Urothelium cell line (cell line): ENCODE measurements at regions not wholly inside any gene's neighbourhood (a gene's known extent, or its start where the extent isn't known, plus 50 kb on each side); places are given as distances from the start of the nearest gene placed in this dataset.
"Not testable (repeated sequence)": the region's sequence is repeated elsewhere in the genome, so short reads cannot be mapped to it uniquely, and the experiment has no call there.

Experiments
- DNase-seq: peaks from one replicate; pipeline ENCODE4 v3.0.0; 2011; ENCODE audit warnings: low spot score, mixed read lengths
- FAIRE-seq: peaks from 2 replicates; lab custom pipeline; 2011; peaks lifted over from hg19 to GRCh38; lab: Jason Lieb, UNC

- no peak for FAIRE-seq
- DNase-seq: no peak
These were observed 510.4 kb downstream of the ZNF674 start for GRCh38 chrX:46034868-46035267.

DNA sequence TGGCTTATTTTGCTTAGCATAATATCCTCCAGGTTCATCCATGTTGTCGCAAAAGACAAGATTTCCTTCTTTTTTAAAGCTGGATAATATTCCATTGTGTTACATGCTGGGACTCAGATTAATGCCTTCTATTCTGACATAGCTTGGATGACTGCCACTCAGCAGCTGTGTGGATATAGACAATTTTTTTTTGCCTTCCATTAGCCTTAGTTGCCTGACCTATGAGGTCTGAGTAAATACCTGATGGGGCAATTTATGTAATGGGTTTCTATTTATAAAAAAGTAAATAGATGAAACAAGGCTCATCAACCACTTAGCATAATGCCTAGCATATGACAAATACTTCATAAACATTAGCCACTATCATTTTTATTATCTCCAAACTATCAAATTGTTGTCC, 515.4 kb downstream of the ZNF674 start:
- FAIRE-seq (no peak), DNase-seq (no peak)

- DNase-seq (no peak), FAIRE-seq (no peak)
These were observed 528.9 kb downstream of the ZNF674 start for GRCh38 chrX:46016296-46016695.

DNA sequence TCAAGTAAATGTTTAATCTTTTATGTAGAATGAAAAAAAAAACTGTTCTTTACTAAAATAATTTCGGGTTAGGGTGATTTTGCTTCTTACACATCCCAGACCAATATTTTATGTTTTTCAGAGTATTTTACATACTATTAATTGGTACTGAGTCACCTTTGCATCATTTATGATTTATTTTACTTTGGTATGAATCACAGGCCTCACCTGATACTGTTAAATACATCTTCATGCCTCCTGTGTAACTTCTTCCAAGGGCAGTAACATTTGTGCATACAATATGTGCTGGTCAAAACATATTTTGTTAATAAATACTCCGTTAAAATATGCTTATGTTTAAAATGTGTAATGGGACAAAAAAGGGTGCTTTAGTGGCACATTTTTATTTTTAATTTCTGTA, 529.6 kb downstream of the ZNF674 start:
- FAIRE-seq: no peak
- no peak for DNase-seq

GRCh38 chrX:45992402-45993123, 552.7 kb downstream of the ZNF674 start:
- no peak for DNase-seq
- FAIRE-seq: no peak

DNA sequence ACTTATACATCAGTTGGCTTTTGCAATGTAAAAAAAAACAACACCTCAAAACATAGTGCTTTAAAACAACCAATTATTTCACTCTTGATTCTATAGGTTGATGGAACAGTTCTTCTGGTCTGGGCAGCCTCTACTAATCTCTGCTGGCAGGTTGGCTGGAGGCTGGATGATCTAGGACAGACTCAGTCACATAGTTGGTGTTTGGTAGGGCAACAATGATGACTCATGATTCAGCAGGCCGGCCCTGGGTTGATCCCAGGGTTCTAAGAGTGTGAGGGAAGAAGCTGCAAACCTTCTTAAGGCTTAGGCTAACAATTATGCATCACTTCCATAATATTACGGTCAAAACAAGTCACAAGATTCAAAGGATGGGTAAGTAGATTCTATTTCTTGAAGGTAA, 558.2 kb downstream of the ZNF674 start:
- peak; percentile 4 for DNase-seq
- FAIRE-seq: no peak

DNA sequence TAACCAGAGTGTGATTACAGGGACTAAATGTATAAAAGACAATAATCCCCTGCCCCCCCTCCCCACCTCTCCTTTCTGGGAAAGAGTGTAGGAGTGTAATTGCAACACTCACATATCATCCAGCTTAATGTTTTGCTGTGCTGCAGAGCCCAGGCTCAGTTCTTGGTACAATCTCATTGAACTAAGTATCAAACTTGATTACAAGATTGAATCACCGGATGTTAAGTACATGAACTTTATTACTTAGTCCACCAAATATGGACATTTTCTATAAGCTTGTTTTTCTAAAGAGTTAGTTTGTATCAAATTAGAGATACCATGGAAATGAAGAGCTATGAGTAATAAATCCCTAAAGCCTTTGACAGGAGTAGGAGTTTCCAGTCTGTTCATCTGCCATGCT, 559.1 kb downstream of the ZNF674 start:
- no peak for FAIRE-seq
- no peak for DNase-seq

GRCh38 chrX:45982958-45983727, 562.1 kb downstream of the ZNF674 start:
- FAIRE-seq, DNase-seq: not testable (repeated sequence)

GRCh38 chrX:45980726-45981125, 564.5 kb downstream of the ZNF674 start:
- FAIRE-seq (no peak), DNase-seq (no peak)

DNA sequence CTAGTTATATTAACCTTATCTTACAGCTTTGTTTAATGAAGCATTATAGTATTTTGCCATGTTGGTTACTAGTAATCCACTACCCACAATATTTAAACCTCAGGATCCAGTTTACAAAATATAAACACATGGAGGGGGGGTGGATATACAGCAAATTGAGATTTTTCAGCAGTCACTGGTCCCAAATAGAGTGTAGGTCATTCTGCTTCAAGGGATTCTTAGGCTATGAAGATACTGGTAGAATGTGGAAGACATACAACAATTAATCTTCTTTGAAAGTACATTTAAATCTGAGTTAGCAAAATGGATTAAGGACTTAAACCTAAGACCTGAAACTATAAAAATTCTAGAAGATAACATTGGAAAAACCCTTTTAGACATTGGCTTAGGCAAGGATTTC, 569.6 kb downstream of the ZNF674 start:
- FAIRE-seq (no peak), DNase-seq (no peak)

GRCh38 chrX:45972636-45973035, 572.6 kb downstream of the ZNF674 start:
- DNase-seq (no peak), FAIRE-seq (no peak)

GRCh38 chrX:45959567-45959966, 585.7 kb downstream of the ZNF674 start:
- no peak for FAIRE-seq
- no peak for DNase-seq

DNA sequence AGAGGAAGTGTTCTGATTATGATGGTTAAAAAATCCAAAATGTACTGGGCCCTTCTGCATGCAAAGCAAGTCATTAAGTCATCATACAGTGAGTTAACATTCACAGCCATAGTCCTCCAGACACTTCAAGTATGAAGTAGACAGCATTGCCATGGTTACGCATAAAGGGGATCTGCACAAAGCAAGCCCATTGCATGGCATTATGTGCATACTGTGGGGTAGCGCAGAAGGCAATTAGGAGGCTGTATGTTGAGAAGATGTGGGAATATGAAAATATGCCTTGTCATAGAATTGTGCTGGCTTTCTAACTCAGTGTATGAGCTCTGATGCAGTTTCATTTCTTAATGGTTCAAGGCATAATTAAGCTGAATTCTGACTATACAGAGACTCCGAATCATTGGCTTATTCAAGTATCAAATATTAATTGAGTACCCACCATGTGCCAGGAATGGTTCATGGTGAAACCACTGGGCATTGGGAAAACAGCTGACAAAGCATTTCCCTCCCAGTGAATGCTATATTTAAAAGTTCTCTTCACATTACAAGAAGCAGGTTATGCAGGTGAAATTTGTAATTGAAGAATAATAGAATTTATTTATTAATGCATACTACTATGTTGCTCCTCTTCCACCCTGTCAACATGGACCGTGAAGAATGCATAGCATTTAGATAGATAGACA, 588.9 kb downstream of the ZNF674 start:
- no peak for FAIRE-seq
- DNase-seq: no peak

DNA sequence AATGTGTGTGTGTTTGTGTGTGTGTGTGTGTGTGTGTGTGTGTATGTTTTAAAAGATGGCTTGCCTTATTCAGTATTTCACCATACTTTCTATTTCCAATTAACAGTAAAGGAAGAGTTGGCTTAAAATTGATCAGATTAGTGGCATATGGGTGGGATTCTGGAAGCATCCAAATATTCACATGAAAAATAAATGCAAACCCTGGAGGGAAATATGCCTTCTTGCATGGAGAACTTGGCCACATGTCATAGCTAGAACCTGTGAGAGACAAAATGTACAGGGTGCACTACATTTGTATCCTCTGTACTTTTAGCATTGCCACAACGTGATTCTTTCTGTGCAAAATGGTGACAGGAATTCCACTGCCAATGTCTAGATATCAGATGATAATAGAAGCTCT, 589.6 kb downstream of the ZNF674 start:
- FAIRE-seq: no peak
- DNase-seq: no peak

- no peak for FAIRE-seq
- no peak for DNase-seq
These were observed 591.2 kb downstream of the ZNF674 start for GRCh38 chrX:45954026-45954425.

DNA sequence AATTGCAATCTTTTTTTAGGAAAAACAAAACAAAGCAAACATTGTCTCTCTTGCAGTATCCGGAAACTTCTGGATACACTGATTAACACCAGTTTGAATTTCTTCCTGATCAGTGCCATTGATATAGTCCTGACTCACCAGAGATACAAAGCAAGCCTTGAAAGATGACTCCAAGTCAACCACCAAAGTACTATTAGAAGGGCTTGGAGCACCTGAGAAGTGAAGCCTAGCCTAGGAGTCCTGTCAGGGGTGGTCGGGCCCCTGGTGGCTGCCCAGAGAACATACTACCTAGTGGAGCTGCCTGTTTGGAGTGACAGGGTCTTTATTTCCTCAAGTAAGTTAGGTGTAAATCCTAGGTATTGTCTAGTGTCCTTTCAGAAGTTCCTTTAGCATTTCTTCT, 593.2 kb downstream of the ZNF674 start:
- DNase-seq: no peak
- no peak for FAIRE-seq

- FAIRE-seq: no peak
- no peak for DNase-seq
These were observed 609.8 kb downstream of the ZNF674 start for GRCh38 chrX:45935408-45935807.

DNA sequence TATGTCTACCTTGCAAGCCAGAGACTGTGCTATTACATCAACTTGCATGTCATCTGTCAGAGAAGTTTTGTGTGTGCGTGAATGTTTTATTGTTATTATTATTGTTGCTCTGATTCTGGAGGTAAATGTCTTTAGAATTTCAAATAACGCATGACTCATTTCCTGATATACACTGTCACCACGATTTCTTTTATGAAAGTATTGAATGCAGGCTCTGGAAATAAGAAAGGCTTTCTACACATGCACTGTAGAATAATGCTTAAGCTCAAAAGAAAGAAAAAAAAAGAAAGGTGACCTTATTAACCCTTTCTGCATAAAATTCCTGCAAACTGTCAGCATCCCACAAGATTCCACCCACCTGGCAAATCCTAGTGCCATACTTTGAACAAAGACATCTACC, 632.9 kb downstream of the ZNF674 start:
- DNase-seq (no peak), FAIRE-seq (no peak)

GRCh38 chrX:45907786-45908185, 637.4 kb downstream of the ZNF674 start:
- FAIRE-seq (no peak), DNase-seq (no peak)

DNA sequence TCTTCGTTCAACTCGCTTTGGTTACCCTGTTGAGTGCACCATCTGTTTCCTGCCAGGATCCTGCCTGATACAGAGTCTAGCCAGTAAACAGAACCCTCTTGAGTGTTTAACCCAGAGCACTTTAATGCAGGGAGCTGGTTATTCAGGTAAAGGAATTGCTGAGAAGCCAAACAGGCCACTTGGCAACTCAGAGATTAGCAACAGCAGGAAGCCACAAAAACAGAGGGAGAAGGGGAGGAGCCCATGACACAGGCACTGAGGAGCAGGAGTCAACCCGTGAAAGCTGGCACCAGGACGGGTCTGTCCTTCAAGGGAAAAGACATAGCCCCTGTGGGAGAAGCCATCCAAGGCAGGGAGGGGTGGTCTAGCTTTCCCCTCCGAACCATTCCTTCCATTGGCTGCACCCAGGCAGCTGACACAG, 641.4 kb downstream of the ZNF674 start:
- DNase-seq (no peak), FAIRE-seq (no peak)

DNA sequence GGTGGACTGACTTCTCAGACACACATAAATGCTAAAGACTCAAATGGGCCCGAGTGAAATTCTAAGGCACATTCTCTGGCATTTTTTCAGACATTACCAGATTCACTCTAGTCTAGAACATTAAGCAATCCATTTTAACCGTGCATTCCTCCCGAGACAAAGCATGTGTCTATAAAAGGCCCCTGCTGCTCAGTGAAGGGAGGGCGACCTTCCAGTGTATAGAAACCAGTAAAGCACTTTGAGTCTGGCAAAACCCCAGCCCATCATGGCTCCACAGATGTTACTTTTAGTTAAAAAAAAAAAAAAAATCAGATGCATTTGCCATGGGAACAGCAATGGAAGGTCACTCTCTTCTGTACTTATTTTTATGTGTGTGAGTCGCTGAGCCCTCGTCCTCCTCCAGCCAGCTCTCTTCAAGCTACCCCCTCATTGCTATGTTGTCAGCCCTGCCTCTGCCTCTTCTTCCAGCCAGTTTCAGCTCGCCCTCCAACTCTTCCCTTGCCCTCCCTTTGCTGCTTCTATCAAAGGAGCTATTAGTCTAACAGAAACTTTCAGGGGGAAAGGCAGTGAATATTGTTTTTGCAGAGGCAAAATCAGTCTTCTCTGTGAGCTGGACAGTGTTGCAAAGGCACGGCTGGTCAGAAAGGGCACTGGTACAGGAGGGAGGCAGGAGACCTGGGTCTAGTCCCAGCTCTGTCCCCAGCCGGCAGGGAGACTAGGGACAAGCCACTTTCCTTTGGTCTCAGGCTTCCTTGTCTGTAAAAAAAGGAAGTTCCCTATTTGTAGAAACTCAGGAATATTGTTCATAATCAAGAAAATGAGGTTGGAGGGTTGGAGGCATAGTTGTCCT, 644.2 kb downstream of the ZNF674 start:
- no peak for FAIRE-seq

More for the DNA sequence above, 644.2 kb downstream of the ZNF674 start:
- DNase-seq: no peak
